Right cardiac atrium (tissue), 5 donors: ENCODE measurements at regions not wholly inside any gene's neighbourhood (a gene's known extent, or its start where the extent isn't known, plus 50 kb on each side); places are given as distances from the start of the nearest gene placed in this dataset.
"Not testable (repeated sequence)": the region's sequence is repeated elsewhere in the genome, so short reads cannot be mapped to it uniquely, and the experiment has no call there.

Source experiments
- ATAC-seq, 2 donors: fragments of 200-7000 bp; cut with Tn5 transposase; one replicate each; pipeline versions ENCODE4 v1.8.0 to v1.9.1; 2020; ENCODE audit warnings: moderate library complexity in 2 of 2, mild to moderate bottlenecking in 1 of 2
- DNase-seq, 3 donors: peaks; one replicate each; pipeline ENCODE4 v3.0.0-alpha.2; 2020
- H3K27ac ChIP-seq: one replicate; pipeline ENCODE4 v1.5.1; 2013; ENCODE audit warnings: mild to moderate bottlenecking, low read length, control low read depth, moderate library complexity
- H3K27me3 ChIP-seq: one replicate; pipeline ENCODE4 v1.6.1; 2013; ENCODE audit not compliant: control insufficient read depth, insufficient read depth
- H3K4me1 ChIP-seq: one replicate; pipeline ENCODE4 v1.6.1; 2013; ENCODE audit warnings: low read length; ENCODE audit not compliant: control insufficient read depth, insufficient read depth
- H3K4me3 ChIP-seq: one replicate; pipeline ENCODE4 v1.5.1; 2013; ENCODE audit warnings: low read length, control low read depth
- H3K9me3 ChIP-seq: one replicate; pipeline ENCODE4 v1.6.1; 2013; ENCODE audit warnings: low read length; ENCODE audit not compliant: control insufficient read depth
- WGBS: extraction: QIAGEN DNeasy Blood & Tissue Kit; methylation state at CpG from one replicate; pipeline ENCODE4 v1.1.7; 2013; 5-methylcytosine and 5-hydroxymethylcytosine counted together
- intact Hi-C, 4 donors: fragments of 100-400 bp; cut with DNase I; formaldehyde crosslinking; loops; one replicate each; pipeline versions ENCODE4 v1.11.0 to v1.14.0; 2022 to 2023
- donor health status: healthy with polysubstance abuse.
- donor health status: DM: no; HTN: yes; CAD: no.
- donor health status: DM: no; HTN: no; CAD: no.
- donor health status: DM: no; HTN: yes; CAD: no; lungs with severe emphysema.
- donor health status: DM: yes; HTN: yes; CAD: no.

GRCh38 chr11:106152013-106152412 is 74.6 kb downstream of the AASDHPPT start:
- Histone ChIP-seq H3K4me1 (no peaks in the 10 kb centered on the region), H3K27ac (no peak overlapping the region), H3K4me3 (no peak overlapping the region), H3K27me3 (no peaks in the 10 kb centered on the region), H3K9me3 (no peaks in the 10 kb centered on the region)
- ATAC-seq, result no peak
- intact Hi-C loops, result no loop called here
- WGBS, result 41% methylated on average over 2 of the region's 2 CpGs
- no peak for DNase-seq

DNA sequence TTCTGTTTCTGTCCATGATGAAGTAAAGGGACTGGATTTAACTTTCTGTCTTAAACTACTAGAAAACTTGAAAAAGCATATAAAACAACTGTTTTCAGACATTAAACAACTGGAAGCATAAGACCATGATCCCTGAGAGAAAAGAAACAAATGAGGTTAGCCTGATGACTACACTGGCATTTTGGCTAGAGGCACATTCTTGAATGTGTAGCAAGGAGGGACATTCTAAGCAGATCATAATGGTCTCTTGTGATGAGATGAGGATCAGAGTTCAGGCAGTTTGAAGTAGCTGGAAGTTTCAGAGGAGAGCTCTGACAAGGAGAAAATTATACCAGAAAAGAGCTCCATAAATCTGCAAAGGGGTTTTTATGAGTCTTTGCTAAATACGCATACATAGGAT is 75.4 kb downstream of the AASDHPPT start:
- no peak for ATAC-seq

DNA sequence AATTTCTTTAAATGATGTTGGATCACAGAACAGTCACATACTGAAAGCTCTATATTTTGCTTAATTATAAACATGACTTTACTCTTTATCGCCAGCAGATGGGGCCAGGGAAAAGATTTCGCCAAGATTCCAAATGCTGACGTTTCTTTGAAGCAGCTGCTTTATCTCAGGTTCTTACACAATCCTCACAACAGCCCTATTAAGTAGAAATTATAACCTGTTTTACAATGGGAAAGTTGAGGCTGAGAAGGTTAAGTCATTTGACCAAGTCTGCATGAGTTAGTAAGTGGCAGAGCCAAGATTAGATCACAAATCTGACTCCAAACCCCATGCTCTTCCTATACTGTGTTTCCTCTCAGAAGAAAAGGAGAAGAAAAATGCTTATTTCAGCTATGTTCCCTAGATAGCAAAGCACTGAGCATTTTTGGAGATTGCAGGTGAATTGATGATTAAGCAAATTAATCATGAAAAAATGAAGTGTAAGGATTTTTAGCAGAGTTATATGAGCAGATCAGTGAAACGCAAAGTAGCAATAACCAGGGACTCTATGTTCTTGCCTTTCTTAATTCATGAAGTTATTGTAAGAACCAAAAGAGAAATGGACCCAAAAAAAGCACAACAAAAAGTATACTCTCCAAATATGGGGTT is 79.0 kb downstream of the AASDHPPT start:
- Histone ChIP-seq H3K4me3 (no peak overlapping the region), H3K4me1 (no peaks in the 10 kb centered on the region), H3K27me3 (no peaks in the 10 kb centered on the region), H3K27ac (no peak overlapping the region), H3K9me3 (no peaks in the 10 kb centered on the region)
- intact Hi-C loops, result no loop called here
- DNase-seq (no peak), ATAC-seq (no peak)
- WGBS, result 27% methylated on average over 4 of the region's 4 CpGs

More for the DNA sequence above, 75.4 kb downstream of the AASDHPPT start:
- intact Hi-C loops, result no loop called here
- Histone ChIP-seq H3K27me3 (no peaks in the 10 kb centered on the region), H3K27ac (no peak overlapping the region), H3K9me3 (no peaks in the 10 kb centered on the region), H3K4me3 (no peak overlapping the region), H3K4me1 (no peaks in the 10 kb centered on the region)
- 3% methylated on average over 1 of the region's 1 CpG for WGBS
- no peak for DNase-seq

- Histone ChIP-seq H3K4me3 (no peak overlapping the region), H3K9me3 (no peaks in the 10 kb centered on the region), H3K4me1 (no peaks in the 10 kb centered on the region), H3K27me3 (no peaks in the 10 kb centered on the region), H3K27ac (no peak overlapping the region)
- intact Hi-C loops, result no loop called here
- DNase-seq (no peak), ATAC-seq (no peak)
- 43% methylated on average over 3 of the region's 3 CpGs for WGBS
Measured at GRCh38 chr11:106158406-106158805, 80.9 kb downstream of the AASDHPPT start.

GRCh38 chr11:106159836-106160235 is 82.4 kb downstream of the AASDHPPT start:
- H3K9me3 ChIP-seq, result no peaks in the 10 kb centered on the region
- no peaks in the 10 kb centered on the region for H3K4me1 ChIP-seq
- H3K4me3 ChIP-seq, result no peak overlapping the region
- H3K27me3 ChIP-seq, result no peaks in the 10 kb centered on the region
- ATAC-seq (no peak), DNase-seq (no peak)
- H3K27ac ChIP-seq, result no peak overlapping the region
- intact Hi-C loops, result no loop called here

GRCh38 chr11:106160494-106160893 is 83.0 kb downstream of the AASDHPPT start:
- Histone ChIP-seq H3K27ac (no peak overlapping the region), H3K4me1 (no peaks in the 10 kb centered on the region), H3K27me3 (no peaks in the 10 kb centered on the region), H3K4me3 (no peak overlapping the region), H3K9me3 (no peaks in the 10 kb centered on the region)
- 75% methylated on average over 7 of the region's 7 CpGs for WGBS
- intact Hi-C loops, result no loop called here
- ATAC-seq, result no peak
- no peak for DNase-seq

DNA sequence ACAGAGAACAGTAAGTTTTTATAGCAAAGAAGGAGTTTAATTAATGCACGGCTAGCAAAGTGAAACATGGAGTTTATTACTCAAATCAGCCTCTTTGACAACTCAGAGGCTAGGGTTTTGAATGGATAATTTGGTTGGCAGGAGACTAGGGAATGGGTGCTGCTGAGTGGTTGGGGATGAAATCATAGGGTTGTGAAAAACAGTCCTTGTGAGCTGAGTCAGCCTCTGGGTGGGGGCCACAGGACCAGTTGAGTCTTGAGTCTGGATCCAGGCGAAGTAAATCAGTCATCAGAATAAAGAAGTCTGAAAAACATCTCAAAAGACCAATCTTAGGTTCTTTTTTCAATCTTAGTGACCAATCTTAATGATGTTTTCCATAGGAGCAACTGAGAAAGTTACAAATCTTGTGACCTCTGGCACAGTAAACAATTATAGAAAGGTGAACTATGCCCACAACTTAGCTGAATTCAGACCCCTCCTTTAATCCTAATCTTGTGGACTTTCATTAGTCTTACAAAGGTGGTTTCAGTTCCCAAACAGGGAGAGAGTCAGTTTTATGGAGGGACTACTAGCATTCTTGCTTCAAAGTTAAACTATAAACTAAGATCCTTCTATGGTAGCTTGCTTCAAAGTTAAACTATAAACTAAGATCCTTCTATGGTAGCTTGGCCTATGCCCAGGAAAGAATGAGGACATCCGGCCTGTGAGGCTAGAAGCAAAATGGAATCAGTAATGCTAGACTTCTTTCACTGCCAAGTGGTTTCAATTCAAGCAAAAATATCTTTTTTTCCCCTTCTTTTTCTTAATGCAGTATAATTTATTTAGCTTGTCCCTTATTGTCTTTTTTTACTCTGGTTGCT is 84.5 kb downstream of the AASDHPPT start:
- H3K27ac ChIP-seq, result no peak overlapping the region
- peaks cover 2% of the 10 kb centered on the region for H3K9me3 ChIP-seq
- H3K4me3 ChIP-seq, result no peak overlapping the region
- WGBS, result 68% methylated on average over 3 of the region's 3 CpGs
- H3K27me3 ChIP-seq, result no peaks in the 10 kb centered on the region
- no peaks in the 10 kb centered on the region for H3K4me1 ChIP-seq
- ATAC-seq (no peak), DNase-seq (no peak)
- intact Hi-C loops, result no loop called here

GRCh38 chr11:106167085-106167484 is 89.6 kb downstream of the AASDHPPT start:
- Histone ChIP-seq H3K4me1 (no peaks in the 10 kb centered on the region), H3K27ac (no peak overlapping the region), H3K27me3 (no peaks in the 10 kb centered on the region), H3K9me3 (peaks cover 3% of the 10 kb centered on the region), H3K4me3 (no peak overlapping the region)
- no peak for ATAC-seq
- no peak for DNase-seq
- intact Hi-C loops, result no loop called here

DNA sequence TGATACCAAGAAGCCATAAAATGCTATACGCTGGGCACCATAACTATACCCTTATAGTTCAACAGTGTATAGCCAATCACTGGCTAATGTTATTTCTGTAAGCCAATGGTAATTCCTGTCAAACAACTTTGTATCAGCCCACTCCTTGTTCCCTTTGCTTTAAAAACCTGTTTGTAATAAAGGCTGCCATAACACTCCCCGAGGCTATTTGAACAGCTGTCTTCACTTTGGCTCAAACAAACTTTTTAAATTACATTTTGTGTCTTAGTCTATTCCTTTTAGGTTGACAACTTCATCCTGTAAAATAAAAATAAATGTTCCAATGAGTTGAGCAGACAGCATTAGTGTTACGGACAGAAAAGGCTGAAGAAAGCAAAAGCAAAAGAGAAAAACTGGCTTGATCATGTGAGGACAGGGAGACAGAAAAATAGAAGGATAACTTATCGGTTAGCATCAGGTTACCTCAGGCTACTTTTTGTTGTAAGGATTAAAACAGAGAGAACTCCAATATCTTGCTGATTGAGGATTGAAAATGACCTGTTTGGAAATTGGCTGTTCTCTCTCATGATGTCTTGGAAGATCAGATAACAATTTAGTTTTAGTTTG is 95.0 kb downstream of the AASDHPPT start:
- no peak for DNase-seq
- Histone ChIP-seq H3K4me1 (no peaks in the 10 kb centered on the region), H3K9me3 (no peaks in the 10 kb centered on the region), H3K4me3 (no peak overlapping the region), H3K27me3 (no peaks in the 10 kb centered on the region), H3K27ac (no peak overlapping the region)
- intact Hi-C loops, result no loop called here
- no peak for ATAC-seq
- WGBS, result 81% methylated on average over 4 of the region's 4 CpGs

GRCh38 chr11:106173291-106173690 is 95.8 kb downstream of the AASDHPPT start:
- intact Hi-C loops, result no loop called here
- 50% methylated on average over 2 of the region's 2 CpGs for WGBS
- no peak for DNase-seq
- no peaks in the 10 kb centered on the region for H3K27me3 ChIP-seq
- H3K27ac ChIP-seq, result no peak overlapping the region
- H3K4me1 ChIP-seq, result no peaks in the 10 kb centered on the region
- no peaks in the 10 kb centered on the region for H3K9me3 ChIP-seq
- no peak overlapping the region for H3K4me3 ChIP-seq
- ATAC-seq, result no peak

DNA sequence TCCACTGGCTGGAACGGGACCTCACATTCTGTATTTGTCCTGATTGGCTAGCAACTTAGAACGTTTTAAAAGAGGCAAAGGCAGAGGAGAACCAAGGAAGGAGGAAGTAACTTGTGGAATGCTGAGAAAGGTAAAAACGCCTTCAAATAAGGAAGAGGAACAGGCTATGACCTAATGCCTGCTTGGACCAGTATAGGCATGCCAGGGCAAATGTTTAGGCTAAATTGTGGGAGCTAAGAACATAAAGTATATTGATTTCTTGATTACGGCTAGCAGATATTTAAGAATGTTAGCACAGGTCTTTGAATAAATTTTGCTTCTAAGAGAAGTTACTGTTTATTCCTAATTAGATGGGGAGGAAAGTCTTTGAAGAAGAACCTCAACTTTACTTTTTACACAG is 96.5 kb downstream of the AASDHPPT start:
- 70% methylated on average over 4 of the region's 4 CpGs for WGBS
- H3K27ac ChIP-seq, ATAC-seq, DNase-seq, intact Hi-C loops, H3K4me3 ChIP-seq, H3K27me3 ChIP-seq, H3K9me3 ChIP-seq, H3K4me1 ChIP-seq: not testable (repeated sequence)
